ENCODE measurements at regions not wholly inside any gene's neighbourhood (a gene's known extent, or its start where the extent isn't known, plus 50 kb on each side); places are given as distances from the start of the nearest gene placed in this dataset.

- WGBS, 4 donors, result 76 to 82% (median 79%) methylated on average over 7 of the region's 7 CpGs
- H3K36me3 ChIP-seq (replicated peaks in 1 of 2), result no peaks in the 10 kb centered on the region
- H3K9me3 ChIP-seq (replicated peaks in 1 of 3), result no peaks in the 10 kb centered on the region
- intact Hi-C loops (cut with DNase I), result no loop called here
- no peaks in the 10 kb centered on the region for H3K27me3 ChIP-seq
- no peak for TF ChIP-seq POLR2A (IDR thresholded peaks at IDR 0.05)
- TF ChIP-seq CTCF (IDR thresholded peaks at IDR 0.05), result no peak
- no peak for DNase-seq
- no peaks in the 10 kb centered on the region for H3K4me1 ChIP-seq (replicated peaks in 1 of 2)
- no peak overlapping the region for H3K27ac ChIP-seq
- no peak overlapping the region for H3K4me3 ChIP-seq
These were observed 96.2 kb downstream of the FASLG start for GRCh38 chr1:172755099-172755498.

- Histone ChIP-seq H3K27ac (no peak overlapping the region), H3K36me3 (replicated peaks in 1 of 2) (no peaks in the 10 kb centered on the region), H3K4me1 (replicated peaks in 1 of 2) (no peaks in the 10 kb centered on the region), H3K9me3 (replicated peaks in 1 of 3) (no peaks in the 10 kb centered on the region), H3K4me3 (no peak overlapping the region), H3K27me3 (no peaks in the 10 kb centered on the region)
- no peak for DNase-seq
- TF ChIP-seq CTCF (IDR thresholded peaks at IDR 0.05) (no peak), POLR2A (IDR thresholded peaks at IDR 0.05) (no peak)
- intact Hi-C loops (cut with DNase I), result no loop called here
- WGBS, 4 donors, result 64 to 71% (median 69%) methylated on average over 4 of the region's 4 CpGs
These were observed 97.1 kb downstream of the FASLG start for GRCh38 chr1:172756024-172756423.

- no peak overlapping the region for H3K27ac ChIP-seq
- intact Hi-C loops (cut with DNase I), result no loop called here
- no peaks in the 10 kb centered on the region for H3K36me3 ChIP-seq (replicated peaks in 1 of 2)
- H3K4me3 ChIP-seq, result no peak overlapping the region
- 88 to 97% (median 95%) methylated on average over 2 of the region's 2 CpGs for WGBS, 4 donors
- no peak for TF ChIP-seq POLR2A (IDR thresholded peaks at IDR 0.05)
- no peak for TF ChIP-seq CTCF (IDR thresholded peaks at IDR 0.05)
- DNase-seq, result no peak
- no peaks in the 10 kb centered on the region for H3K9me3 ChIP-seq (replicated peaks in 1 of 3)
- no peaks in the 10 kb centered on the region for H3K4me1 ChIP-seq (replicated peaks in 1 of 2)
- H3K27me3 ChIP-seq, result no peaks in the 10 kb centered on the region
These were observed 99.4 kb downstream of the FASLG start for GRCh38 chr1:172758259-172758658.

- no peak for DNase-seq
- Histone ChIP-seq H3K27ac (no peak overlapping the region), H3K4me3 (no peak overlapping the region), H3K4me1 (replicated peaks in 1 of 2) (no peaks in the 10 kb centered on the region), H3K36me3 (replicated peaks in 1 of 2) (no peaks in the 10 kb centered on the region), H3K27me3 (no peaks in the 10 kb centered on the region), H3K9me3 (replicated peaks in 1 of 3) (no peaks in the 10 kb centered on the region)
- 74 to 87% (median 84%) methylated on average over 3 of the region's 3 CpGs for WGBS, 4 donors
- intact Hi-C loops (cut with DNase I), result no loop called here
- TF ChIP-seq POLR2A (IDR thresholded peaks at IDR 0.05) (no peak), CTCF (IDR thresholded peaks at IDR 0.05) (no peak)
These were observed 101.2 kb downstream of the FASLG start for GRCh38 chr1:172760121-172760520.

Data from adrenal gland (tissue), 9 donors.